ENCODE measurements at regions not wholly inside any gene's neighbourhood (a gene's known extent, or its start where the extent isn't known, plus 50 kb on each side); places are given as distances from the start of the nearest gene placed in this dataset.

- Histone ChIP-seq H3K4me3 (no peak overlapping the region), H3K36me3 (no peaks in the 10 kb centered on the region), H3K27ac (no peak overlapping the region), H3K4me1 (no peaks in the 10 kb centered on the region), H3K27me3 (no peaks in the 10 kb centered on the region), H3K9me3 (peaks cover 0 to 8% of the 10 kb centered on the region in 2 donors)
- intact Hi-C loops (cut with DNase I): no loop called here
- TF ChIP-seq CTCF (IDR thresholded peaks at IDR 0.05): no peak
- no peak for DNase-seq (ENCODE audit: low spot score in 2 of 2)
Measured at GRCh38 chr5:40022057-40022456, 597.3 kb upstream of the DAB2 start.

- no peaks in the 10 kb centered on the region for H3K27me3 ChIP-seq
- no peaks in the 10 kb centered on the region for H3K36me3 ChIP-seq
- H3K9me3 ChIP-seq: peaks cover 0 to 8% of the 10 kb centered on the region in 2 donors
- no peak overlapping the region for H3K4me3 ChIP-seq
- no peak for DNase-seq (ENCODE audit: low spot score in 2 of 2)
- no peak overlapping the region for H3K27ac ChIP-seq
- TF ChIP-seq CTCF (IDR thresholded peaks at IDR 0.05): no peak
- intact Hi-C loops (cut with DNase I): no loop called here
- no peaks in the 10 kb centered on the region for H3K4me1 ChIP-seq
Measured at GRCh38 chr5:40021007-40021406, 596.2 kb upstream of the DAB2 start.

DNA sequence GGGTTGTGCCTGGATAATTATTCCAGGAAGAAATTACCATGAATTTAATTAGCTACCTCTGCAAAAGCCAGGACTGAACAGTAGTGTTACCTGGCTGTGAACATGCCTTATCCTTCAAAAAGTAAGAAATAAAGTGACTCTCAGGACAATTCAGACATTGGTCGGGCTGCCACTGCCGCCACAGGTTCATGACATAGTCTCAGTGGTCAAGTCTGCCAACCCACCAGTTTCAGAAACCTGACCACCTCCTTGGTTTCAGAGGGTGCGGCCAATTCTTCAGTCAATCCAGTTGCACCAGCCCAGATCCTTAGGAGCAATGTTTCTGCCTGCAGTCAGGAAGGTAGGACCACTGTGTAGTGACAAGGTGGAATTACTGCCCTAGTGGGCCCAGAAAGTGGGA lies 593.1 kb upstream of the DAB2 start:
- H3K4me3 ChIP-seq: no peak overlapping the region
- no peak for DNase-seq (ENCODE audit: low spot score in 2 of 2)
- H3K36me3 ChIP-seq: no peaks in the 10 kb centered on the region
- H3K27ac ChIP-seq: no peak overlapping the region
- TF ChIP-seq CTCF (IDR thresholded peaks at IDR 0.05): no peak
- no peaks in the 10 kb centered on the region for H3K4me1 ChIP-seq
- H3K27me3 ChIP-seq: no peaks in the 10 kb centered on the region
- H3K9me3 ChIP-seq: peaks cover 0 to 8% of the 10 kb centered on the region in 2 donors
- intact Hi-C loops (cut with DNase I): no loop called here

DNA sequence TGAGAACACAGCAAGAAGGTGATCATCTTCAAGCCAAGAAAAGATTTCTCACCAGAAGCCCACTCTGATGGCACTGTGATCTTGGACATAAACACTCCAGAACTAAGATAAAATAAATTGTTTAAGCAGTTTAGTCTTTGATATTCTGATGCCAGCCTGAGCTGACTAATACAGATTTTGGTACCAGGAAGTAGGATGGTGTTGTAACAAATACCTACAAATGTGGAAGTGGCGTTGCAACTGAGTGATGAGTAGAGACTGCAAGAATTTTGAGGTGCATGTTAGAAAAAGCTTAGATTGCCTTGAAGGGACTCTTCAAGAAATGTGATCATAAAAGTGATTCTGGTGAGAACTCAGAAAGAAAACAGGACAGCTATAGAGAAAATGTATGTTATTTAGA lies 592.4 kb upstream of the DAB2 start:
- Histone ChIP-seq H3K4me3 (no peak overlapping the region), H3K4me1 (no peaks in the 10 kb centered on the region), H3K27ac (no peak overlapping the region), H3K27me3 (no peaks in the 10 kb centered on the region), H3K9me3 (peaks cover 0 to 8% of the 10 kb centered on the region in 2 donors), H3K36me3 (no peaks in the 10 kb centered on the region)
- intact Hi-C loops (cut with DNase I): no loop called here
- no peak for DNase-seq (ENCODE audit: low spot score in 2 of 2)
- TF ChIP-seq CTCF (IDR thresholded peaks at IDR 0.05): no peak

DNA sequence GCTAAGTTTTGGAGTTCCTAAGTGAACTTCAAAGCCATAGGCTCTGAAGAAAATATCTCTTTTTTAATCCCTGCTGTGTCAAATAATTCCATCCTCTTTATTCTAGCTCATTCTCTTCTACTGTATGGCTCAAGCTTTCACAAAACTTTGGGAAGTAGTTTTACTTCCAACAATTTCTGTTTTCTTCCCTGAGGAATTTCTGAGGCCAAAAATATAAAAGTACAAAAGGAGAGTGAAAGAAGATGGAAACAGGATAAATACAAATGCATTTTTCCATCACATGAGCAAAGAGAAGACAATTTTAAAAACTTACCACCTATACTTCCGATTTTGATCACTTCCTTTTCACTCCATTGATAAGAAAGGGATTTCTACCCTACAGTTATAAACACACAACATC lies 585.7 kb upstream of the DAB2 start:
- no peak for DNase-seq (ENCODE audit: low spot score in 2 of 2)
- Histone ChIP-seq H3K4me3 (no peak overlapping the region), H3K4me1 (no peaks in the 10 kb centered on the region), H3K27me3 (no peaks in the 10 kb centered on the region), H3K9me3 (no peaks in the 10 kb centered on the region), H3K36me3 (no peaks in the 10 kb centered on the region), H3K27ac (no peak overlapping the region)
- TF ChIP-seq CTCF (IDR thresholded peaks at IDR 0.05): no peak
- intact Hi-C loops (cut with DNase I): no loop called here

DNA sequence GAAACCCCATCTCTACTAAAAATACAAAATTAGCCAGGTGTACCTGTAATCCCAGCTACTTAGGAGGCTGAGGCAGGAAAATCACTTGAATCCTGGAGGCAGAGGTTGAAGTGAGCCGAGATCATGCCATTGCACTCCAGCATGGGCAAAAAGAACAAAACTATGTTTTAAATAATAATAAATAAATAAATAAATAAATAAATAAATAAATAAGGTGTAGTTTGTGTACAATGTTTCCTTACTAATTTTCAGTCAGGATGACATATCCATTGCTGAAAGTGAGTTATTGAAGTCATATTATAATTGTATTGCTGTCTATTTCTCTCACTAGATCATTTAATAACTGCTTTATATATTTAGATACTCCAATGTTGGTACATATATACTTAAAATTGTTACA lies 581.5 kb upstream of the DAB2 start:
- H3K9me3 ChIP-seq: peaks cover 0 to 5% of the 10 kb centered on the region in 2 donors
- H3K4me1 ChIP-seq: no peaks in the 10 kb centered on the region
- H3K36me3 ChIP-seq: no peaks in the 10 kb centered on the region
- H3K27me3 ChIP-seq: no peaks in the 10 kb centered on the region
- no peak for DNase-seq (ENCODE audit: low spot score in 2 of 2)
- intact Hi-C loops (cut with DNase I): no loop called here
- no peak overlapping the region for H3K4me3 ChIP-seq
- H3K27ac ChIP-seq: no peak overlapping the region
- TF ChIP-seq CTCF (IDR thresholded peaks at IDR 0.05): no peak

Data from ascending aorta (tissue), 2 donors.